ENCODE measurements at regions not wholly inside any gene's neighbourhood (a gene's known extent, or its start where the extent isn't known, plus 50 kb on each side); places are given as distances from the start of the nearest gene placed in this dataset.

GRCh38 chr5:92896722-92897121 is 684.3 kb downstream of the NR2F1-AS1 start:
- ChIA-PET CTCF (no interaction called here), POLR2A (no interaction called here)
- Mint-ChIP-seq H3K4me3 (no peak overlapping the region), H3K36me3 (no peaks in the 10 kb centered on the region), H3K9me3 (no peaks in the 10 kb centered on the region), H3K27ac (no peak overlapping the region), H3K4me1 (no peaks in the 10 kb centered on the region), H3K27me3 (ENCODE audit: low read depth) (no peaks in the 10 kb centered on the region)
- DNase-seq (ENCODE audit: low spot score) (no peak), ATAC-seq (no peak)
- TF ChIP-seq ATF3 (CRISPR knock-in tag; conservative IDR thresholded peaks at IDR 0.05) = no peak
- no peak for TF ChIP-seq AR (CRISPR knock-in tag; IDR thresholded peaks at IDR 0.05)
- TF ChIP-seq E2F4 (CRISPR knock-in tag; IDR thresholded peaks at IDR 0.05; ENCODE audit: borderline replicate concordance, low read depth) = no peak
- TF ChIP-seq GRHL2 (CRISPR knock-in tag; IDR thresholded peaks at IDR 0.05; ENCODE audit: insufficient replicate concordance, severe bottlenecking) = no peak
- no peak for TF ChIP-seq FOXJ3 (CRISPR knock-in tag; IDR thresholded peaks at IDR 0.05; ENCODE audit: borderline replicate concordance)
- no peak for TF ChIP-seq USF2 (CRISPR knock-in tag; IDR thresholded peaks at IDR 0.05)

- Mint-ChIP-seq H3K27ac (no peak overlapping the region), H3K4me3 (no peak overlapping the region), H3K36me3 (no peaks in the 10 kb centered on the region), H3K27me3 (ENCODE audit: low read depth) (no peaks in the 10 kb centered on the region), H3K4me1 (peaks cover 4% of the 10 kb centered on the region), H3K9me3 (peaks cover 9% of the 10 kb centered on the region)
- ATAC-seq (no peak), DNase-seq (ENCODE audit: low spot score) (no peak)
- POLR2A ChIA-PET = no interaction called here
- CTCF ChIA-PET = interaction anchor here (1.1 kb wide), 1 partner anchor 18 kb away, joined by 3 read pairs; no protein-coding TSS in a partner anchor
- TF ChIP-seq FOXJ3 (CRISPR knock-in tag; IDR thresholded peaks at IDR 0.05; ENCODE audit: borderline replicate concordance) (no peak), ZNF263 (CRISPR knock-in tag; IDR thresholded peaks at IDR 0.05; ENCODE audit: low read depth) (no peak), CDX4 (CRISPR knock-in tag; IDR thresholded peaks at IDR 0.05; ENCODE audit: borderline replicate concordance) (no peak), CREM (CRISPR knock-in tag; IDR thresholded peaks at IDR 0.05) (no peak), ZNF121 (CRISPR knock-in tag; IDR thresholded peaks at IDR 0.05) (no peak), MAX (CRISPR knock-in tag; IDR thresholded peaks at IDR 0.05) (no peak), ETV6 (CRISPR knock-in tag; IDR thresholded peaks at IDR 0.05) (no peak), ZNF532 (CRISPR knock-in tag; IDR thresholded peaks at IDR 0.05; ENCODE audit: borderline replicate concordance) (no peak), ELF4 (CRISPR knock-in tag; IDR thresholded peaks at IDR 0.05; ENCODE audit: low read depth) (no peak), JAZF1 (CRISPR knock-in tag; IDR thresholded peaks at IDR 0.05) (no peak), USF2 (CRISPR knock-in tag; IDR thresholded peaks at IDR 0.05) (no peak), ZSCAN18 (CRISPR knock-in tag; IDR thresholded peaks at IDR 0.05) (no peak), ZNF671 (CRISPR knock-in tag; IDR thresholded peaks at IDR 0.05) (no peak), PREB (CRISPR knock-in tag; IDR thresholded peaks at IDR 0.05; ENCODE audit: borderline replicate concordance) (no peak), NR2C2 (CRISPR knock-in tag; IDR thresholded peaks at IDR 0.05) (no peak)
Observed at GRCh38 chr5:92890841-92891244, 690.2 kb downstream of the NR2F1-AS1 start.
